SK-N-SH (cell line): ENCODE measurements at regions not wholly inside any gene's neighbourhood (a gene's known extent, or its start where the extent isn't known, plus 50 kb on each side); places are given as distances from the start of the nearest gene placed in this dataset.

Experiments used
- CTCF ChIA-PET: fragments of 300-600, 350-600 bp; formaldehyde crosslinking; extraction: SDS; loops from one replicate; lab custom pipeline; 2021; lab: Yijun Ruan, JAX
- POLR2A ChIA-PET: fragments of 350-600 bp; sonication (Branson Sonifier 250); formaldehyde crosslinking; extraction: SDS; loops from one replicate; lab custom pipeline; 2020; ENCODE audit warnings: antibody characterized with exemption, inconsistent platforms; lab: Yijun Ruan, JAX
- DNase-seq: peaks from one replicate; pipeline ENCODE4 v3.0.0; 2012
- H2AFZ ChIP-seq: fragments of 200-600 bp; sonication (generic); 2 replicates; pipeline ENCODE4 v1.8.1; 2016; ENCODE audit warnings: antibody characterized with exemption, mild to moderate bottlenecking, low read depth
- H3F3A ChIP-seq: fragments of 200-600 bp; sonication (generic); replicated peaks from 2 replicates; pipeline ENCODE3; 2016; ENCODE audit warnings: antibody characterized with exemption, mild to moderate bottlenecking; ENCODE audit not compliant: insufficient read depth
- H3K27ac ChIP-seq, 2 experiments: fragments of 200-500 bp in 1 of 2; fragments of 200-600 bp in 1 of 2; sonication (Bioruptor generic) in 1 of 2; sonication (generic), shearing (Covaris generic) in 1 of 2; 2 replicates each; pipeline versions ENCODE4 v1.5.1 to v1.6.1; 2014 to 2016; ENCODE audit warnings: low read depth in 2 of 2, inconsistent platforms in 1 of 2, low read length in 1 of 2, mild to moderate bottlenecking in 1 of 2, mixed read lengths in 1 of 2
- H3K27me3 ChIP-seq: fragments of 200-600 bp; sonication (generic), shearing (Covaris generic); 2 replicates; pipeline ENCODE4 v1.6.1; 2016; ENCODE audit warnings: mixed run types; ENCODE audit not compliant: insufficient read depth
- H3K36me3 ChIP-seq, 2 experiments: fragments of 200-500 bp in 1 of 2; fragments of 200-600 bp in 1 of 2; sonication (Bioruptor generic) in 1 of 2; sonication (generic) in 1 of 2; replicated peaks in 1 of 2; 2 replicates each; pipeline versions ENCODE3 to v1.5.1; 2014 to 2016; ENCODE audit warnings: low read length in 1 of 2, mild to moderate bottlenecking in 1 of 2; ENCODE audit not compliant: insufficient read depth in 2 of 2, control insufficient read depth in 1 of 2
- H3K4me1 ChIP-seq, 2 experiments: fragments of 200-500 bp in 1 of 2; fragments of 200-600 bp in 1 of 2; sonication (Bioruptor generic) in 1 of 2; sonication (generic), shearing (Covaris generic) in 1 of 2; 2 replicates each; pipeline versions ENCODE4 v1.5.1 to v1.6.1; 2014 to 2016; ENCODE audit warnings: low read depth in 1 of 2, low read length in 1 of 2, mixed run types in 1 of 2; ENCODE audit not compliant: insufficient read depth in 2 of 2, control insufficient read depth in 1 of 2
- H3K4me2 ChIP-seq: fragments of 200-600 bp; sonication (generic), shearing (Covaris generic); 2 replicates; pipeline ENCODE4 v1.6.1; 2017; ENCODE audit warnings: mixed run types
- H3K4me3 ChIP-seq, 2 experiments: fragments of 200-500 bp in 1 of 2; fragments of 200-600 bp in 1 of 2; sonication (Bioruptor generic) in 1 of 2; sonication (generic), shearing (Covaris generic) in 1 of 2; 2 replicates each; pipeline versions ENCODE4 v1.5.1 to v1.8.1; 2014 to 2016; ENCODE audit warnings: low read depth in 2 of 2, inconsistent platforms in 1 of 2, low read length in 1 of 2, mild to moderate bottlenecking in 1 of 2, mixed read lengths in 1 of 2, moderate library complexity in 1 of 2
- H3K79me2 ChIP-seq: fragments of 200-600 bp; sonication (generic); 2 replicates; pipeline ENCODE4 v1.8.1; 2017; ENCODE audit warnings: mild to moderate bottlenecking; ENCODE audit not compliant: insufficient read depth
- H3K9ac ChIP-seq: fragments of 200-600 bp; sonication (generic); 2 replicates; pipeline ENCODE4 v1.6.1; 2017; ENCODE audit warnings: mixed run types
- H3K9me2 ChIP-seq: fragments of 200-600 bp; sonication (generic); 2 replicates; pipeline ENCODE4 v1.6.1; 2017; ENCODE audit warnings: mixed run types
- H3K9me3 ChIP-seq: fragments of 200-600 bp; sonication (generic); 2 replicates; pipeline ENCODE4 v1.6.1; 2017; ENCODE audit warnings: mixed run types, mild to moderate bottlenecking, moderate library complexity
- H4K20me1 ChIP-seq: fragments of 200-600 bp; sonication (generic); 2 replicates; pipeline ENCODE4 v1.6.1; 2017; ENCODE audit warnings: mild to moderate bottlenecking, mixed run types; ENCODE audit not compliant: insufficient read depth
- CHD2 ChIP-seq: fragments of 150-350 bp; IDR thresholded peaks from 2 replicates; pipeline ENCODE4 v1.6.1; 2018; ENCODE audit warnings: low read length; ENCODE audit not compliant: partially characterized antibody
- CTCF ChIP-seq: fragments of 200-600 bp; sonication (generic); IDR thresholded peaks from 2 replicates; pipeline ENCODE4 v1.6.1; 2017; ENCODE audit warnings: antibody characterized with exemption, mild to moderate bottlenecking, moderate library complexity
- ELF1 ChIP-seq: IDR thresholded peaks from 2 replicates; pipeline ENCODE4 v1.4.0; 2012
- EP300 ChIP-seq, 2 experiments: IDR thresholded peaks; 2 replicates each; pipeline versions ENCODE4 v1.4.0 to v1.6.1; 2012; ENCODE audit warnings: borderline replicate concordance in 1 of 2, low read depth in 1 of 2, low read length in 1 of 2
- EZH2phosphoT487 ChIP-seq: fragments of 200-600 bp; sonication (generic); IDR thresholded peaks from 2 replicates; pipeline ENCODE4 v1.6.1; 2017; ENCODE audit warnings: low read depth, mixed run types, mild to moderate bottlenecking, antibody characterized with exemption, moderate library complexity, borderline replicate concordance
- FOSL2 ChIP-seq: IDR thresholded peaks from 2 replicates; pipeline ENCODE4 v1.4.0; 2012; ENCODE audit warnings: low read depth, mild to moderate bottlenecking, moderate library complexity, borderline replicate concordance
- GABPA ChIP-seq: IDR thresholded peaks from 2 replicates; pipeline ENCODE4 v1.4.0; 2012; ENCODE audit warnings: low read depth, mild to moderate bottlenecking
- GATA2 ChIP-seq: sonication (generic); formaldehyde crosslinking; IDR thresholded peaks from 2 replicates; pipeline ENCODE4 v1.5.0; 2020; ENCODE audit warnings: mild to moderate bottlenecking, missing genetic modification reagents
- MXI1 ChIP-seq: IDR thresholded peaks from 2 replicates; pipeline ENCODE4 v1.6.1; 2012; ENCODE audit warnings: mild to moderate bottlenecking, low read depth, low read length, improper control_type of control experiment
- RAD21 ChIP-seq: IDR thresholded peaks from 2 replicates; pipeline ENCODE4 v1.6.1; 2012; ENCODE audit warnings: mild to moderate bottlenecking, low read length
- RCOR1 ChIP-seq: fragments of 150-350 bp; IDR thresholded peaks from 2 replicates; pipeline ENCODE4 v1.6.1; 2017; ENCODE audit warnings: antibody characterized with exemption, low read length
- REST ChIP-seq: IDR thresholded peaks from 2 replicates; pipeline ENCODE4 v1.6.1; 2012; ENCODE audit warnings: mild to moderate bottlenecking, low read depth, low read length, moderate library complexity
- RFX5 ChIP-seq: IDR thresholded peaks from 2 replicates; pipeline ENCODE4 v1.6.1; 2012; ENCODE audit warnings: mild to moderate bottlenecking, improper control_type of control experiment, low read length
- RXRA ChIP-seq: IDR thresholded peaks from 2 replicates; pipeline ENCODE4 v1.4.0; 2012; ENCODE audit warnings: low read depth, mild to moderate bottlenecking, borderline replicate concordance
- SIN3A ChIP-seq: IDR thresholded peaks from 2 replicates; pipeline ENCODE4 v1.6.1; 2012; ENCODE audit warnings: low read depth, mild to moderate bottlenecking, low read length, moderate library complexity, borderline replicate concordance
- TAF1 ChIP-seq: IDR thresholded peaks from 2 replicates; pipeline ENCODE4 v1.6.1; 2012; ENCODE audit warnings: low read depth, mild to moderate bottlenecking, low read length, moderate library complexity, borderline replicate concordance
- USF1 ChIP-seq: IDR thresholded peaks from 2 replicates; pipeline ENCODE4 v1.4.0; 2012; ENCODE audit warnings: low read depth, borderline replicate concordance
- USF2 ChIP-seq: fragments of 150-350 bp; IDR thresholded peaks from 2 replicates; pipeline ENCODE4 v1.6.1; 2017; ENCODE audit warnings: antibody characterized with exemption, low read length, low read depth, borderline replicate concordance
- ZBTB33 ChIP-seq: IDR thresholded peaks from 2 replicates; pipeline ENCODE4 v1.4.0; 2012; ENCODE audit warnings: low read depth, borderline replicate concordance
- WGBS: methylation state at CpG from one replicate; pipeline ENCODE4 v1.1.6; 2017; ENCODE audit warnings: low lambda C conversion rate; 5-methylcytosine and 5-hydroxymethylcytosine counted together

GRCh38 chr6:158255275-158255988 is 56.8 kb upstream of the TULP4 start:
- peaks cover 6% of the 10 kb centered on the region for H3F3A ChIP-seq
- no peak for DNase-seq
- no peak overlapping the region for H3K4me2 ChIP-seq
- peaks cover 0 to 15% of the 10 kb centered on the region in 2 experiments; a peak in 2 of 4 replicates for H3K4me1 ChIP-seq
- H3K27me3 ChIP-seq: no peaks in the 10 kb centered on the region
- no peak overlapping the region; a peak in 1 of 4 replicates for H3K27ac ChIP-seq
- TF ChIP-seq USF2 (no peak), EP300 (IDR thresholded peaks at IDR 0.05; ENCODE audit: borderline replicate concordance in 1 of 2, low read depth in 1 of 2, low read length in 1 of 2) (no peak), GABPA (no peak), REST (no peak), TAF1 (no peak), RFX5 (no peak), USF1 (no peak), MXI1 (no peak), CTCF (no peak), ZBTB33 (no peak), RXRA (no peak), ELF1 (no peak), FOSL2 (no peak), GATA2 (no peak), RAD21 (no peak), EZH2phosphoT487 (no peak), SIN3A (no peak), RCOR1 (no peak), CHD2 (no peak)
- no peak overlapping the region for H3K4me3 ChIP-seq
- POLR2A ChIA-PET: no interaction called here
- CTCF ChIA-PET: no interaction called here
- H2AFZ ChIP-seq: no peak overlapping the region
- H3K9me3 ChIP-seq: no peaks in the 10 kb centered on the region
- H4K20me1 ChIP-seq: peaks cover 25% of the 10 kb centered on the region
- 87% methylated on average over 4 of the region's 4 CpGs for WGBS
- H3K9ac ChIP-seq: no peak overlapping the region
- H3K9me2 ChIP-seq: no peaks in the 10 kb centered on the region
- peaks cover 2 to 20% of the 10 kb centered on the region in 2 experiments for H3K36me3 ChIP-seq
- peaks cover 98% of the 10 kb centered on the region for H3K79me2 ChIP-seq
